PC-3 (cell line): ENCODE measurements at regions not wholly inside any gene's neighbourhood (a gene's known extent, or its start where the extent isn't known, plus 50 kb on each side); places are given as distances from the start of the nearest gene placed in this dataset.

Experiments used
- ATAC-seq: fragments of 200-7000 bp; cut with Tn5 transposase; 2 replicates; pipeline ENCODE4 v1.9.1; 2020; ENCODE audit warnings: mild to moderate bottlenecking, moderate library complexity
- BruUV-seq: library from RNA; stranded (reverse); fragments of 400-500 nt; replicated peaks from 2 replicates; lab custom pipeline; 2021; lab: Mats Ljungman, UMichigan
- CTCF ChIA-PET: fragments of 300-600 bp; sonication (Branson Sonifier 250); formaldehyde crosslinking; loops from one replicate; lab custom pipeline; 2022; ENCODE audit warnings: antibody characterized with exemption; lab: Charles Lee
- POLR2A ChIA-PET: fragments of 300-600 bp; sonication (Branson Sonifier 250); formaldehyde crosslinking; loops from one replicate; lab custom pipeline; 2022; ENCODE audit warnings: antibody characterized with exemption; ENCODE audit not compliant: unreplicated experiment; lab: Charles Lee
- DNase-seq: peaks from one replicate; pipeline ENCODE4 v3.0.0-alpha.2; 2015
- H2AFZ ChIP-seq: fragments of 300-600 bp; sonication (generic); 2 replicates; pipeline ENCODE4 v1.6.0; 2016; ENCODE audit warnings: antibody characterized with exemption, low read length
- H3F3A ChIP-seq: fragments of 300-600 bp; sonication (generic); one replicate; pipeline ENCODE4 v1.6.0; 2017; ENCODE audit warnings: antibody characterized with exemption, low read length, control low read depth, mild to moderate bottlenecking; ENCODE audit not compliant: unreplicated experiment
- H3K27ac ChIP-seq: fragments of 300-600 bp; sonication (generic); 2 replicates; pipeline ENCODE4 v1.5.1; 2016; ENCODE audit warnings: mild to moderate bottlenecking, low read length
- H3K27me3 ChIP-seq: fragments of 300-600 bp; sonication (generic); 2 replicates; pipeline ENCODE4 v1.6.1; 2016; ENCODE audit warnings: low read length, mixed read lengths
- H3K36me3 ChIP-seq: fragments of 300-600 bp; sonication (generic); 2 replicates; pipeline ENCODE4 v1.6.1; 2016; ENCODE audit warnings: low read depth, mixed run types, low read length, mixed read lengths
- H3K4me1 ChIP-seq: fragments of 300-600 bp; sonication (generic); 2 replicates; pipeline ENCODE4 v1.5.1; 2016; ENCODE audit warnings: low read length; ENCODE audit not compliant: insufficient read depth
- H3K4me2 ChIP-seq: fragments of 300-600 bp; sonication (generic); 2 replicates; pipeline ENCODE4 v1.6.0; 2016; ENCODE audit warnings: low read length
- H3K4me3 ChIP-seq: fragments of 300-600 bp; sonication (generic); 2 replicates; pipeline ENCODE4 v1.5.1; 2016; ENCODE audit warnings: mild to moderate bottlenecking, low read length, mixed read lengths
- H3K79me2 ChIP-seq: fragments of 300-600 bp; sonication (generic); 2 replicates; pipeline ENCODE4 v1.6.1; 2017; ENCODE audit warnings: low read length, mixed read lengths
- H3K9ac ChIP-seq: fragments of 300-600 bp; sonication (generic); 2 replicates; pipeline ENCODE4 v1.6.0; 2016; ENCODE audit warnings: mild to moderate bottlenecking, low read length
- H3K9me2 ChIP-seq: fragments of 300-600 bp; sonication (generic); replicated peaks from 2 replicates; pipeline ENCODE4 v1.6.1; 2016; ENCODE audit warnings: mixed run types, low read length, mixed read lengths
- H3K9me3 ChIP-seq: fragments of 300-600 bp; sonication (generic); 2 replicates; pipeline ENCODE4 v1.6.1; 2016; ENCODE audit warnings: low read length, mixed read lengths
- H4K20me1 ChIP-seq: fragments of 300-600 bp; sonication (generic); 2 replicates; pipeline ENCODE4 v1.6.1; 2016; ENCODE audit warnings: low read length, mixed read lengths
- CTCF ChIP-seq: fragments of 300-600 bp; sonication (generic); conservative IDR thresholded peaks from 2 replicates; pipeline ENCODE4 v1.5.1; 2017; ENCODE audit warnings: antibody characterized with exemption, low read depth, mild to moderate bottlenecking, low read length
- EZH2 ChIP-seq: fragments of 300-600 bp; sonication (generic); IDR thresholded peaks from one replicate; pipeline ENCODE4 v1.6.1; 2017; ENCODE audit warnings: antibody characterized with exemption, mild to moderate bottlenecking, low read length; ENCODE audit not compliant: unreplicated experiment
- EZH2phosphoT487 ChIP-seq: fragments of 300-600 bp; sonication (generic); IDR thresholded peaks from 2 replicates; pipeline ENCODE4 v1.6.1; 2018; ENCODE audit warnings: mild to moderate bottlenecking, antibody characterized with exemption, low read length, borderline replicate concordance
- intact Hi-C: fragments of 100-400 bp; cut with micrococcal nuclease; formaldehyde crosslinking; loops from 2 replicates; pipeline ENCODE4 v1.9.0; 2023

- POLR2A ChIA-PET: no interaction called here
- Histone ChIP-seq H3K9ac (no peak overlapping the region), H3K27me3 (peaks cover 34% of the 10 kb centered on the region), H3K79me2 (no peaks in the 10 kb centered on the region), H3K4me2 (no peak overlapping the region), H3K9me3 (no peaks in the 10 kb centered on the region), H2AFZ (no peak overlapping the region), H3K4me3 (no peak overlapping the region), H3K27ac (no peak overlapping the region), H4K20me1 (no peaks in the 10 kb centered on the region), H3K9me2 (no peaks in the 10 kb centered on the region), H3K4me1 (no peaks in the 10 kb centered on the region), H3K36me3 (no peaks in the 10 kb centered on the region), H3F3A (no peaks in the 10 kb centered on the region)
- CTCF ChIA-PET: no interaction called here
- DNase-seq: no peak
- ATAC-seq: no peak
- BruUV-seq: no TSS peak
- no peak for TF ChIP-seq EZH2
- TF ChIP-seq CTCF: no peak
- TF ChIP-seq EZH2phosphoT487: no peak
- intact Hi-C loops: no loop called here
These were observed 164.3 kb upstream of the TFAP2D start for GRCh38 chr6:50549026-50549425.

DNA sequence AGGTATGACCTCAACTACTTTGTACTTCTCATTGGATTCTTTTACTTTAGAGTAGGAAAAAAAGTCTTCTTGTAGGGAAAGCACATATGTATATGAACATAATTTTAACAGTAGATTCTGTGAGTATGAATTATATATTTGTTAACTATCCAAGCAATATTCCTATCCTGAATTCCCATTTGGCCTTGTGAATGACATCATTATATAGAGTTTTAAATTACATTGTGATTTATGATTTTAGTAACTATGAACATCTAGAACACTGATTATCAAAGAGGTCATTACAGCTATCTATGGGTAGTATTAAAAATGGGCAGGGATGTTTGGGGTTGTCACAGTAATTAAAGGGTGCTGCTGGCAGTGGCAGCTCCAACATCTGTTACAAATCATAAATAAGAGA lies 163.9 kb upstream of the TFAP2D start:
- ATAC-seq (no peak), DNase-seq (no peak)
- ChIA-PET CTCF (no interaction called here), POLR2A (no interaction called here)
- intact Hi-C loops: no loop called here
- Histone ChIP-seq H3K4me2 (no peak overlapping the region), H3K79me2 (no peaks in the 10 kb centered on the region), H3F3A (no peaks in the 10 kb centered on the region), H3K9ac (no peak overlapping the region), H3K4me1 (no peaks in the 10 kb centered on the region), H3K4me3 (no peak overlapping the region), H3K27me3 (peaks cover 39% of the 10 kb centered on the region), H3K9me2 (no peaks in the 10 kb centered on the region), H3K36me3 (no peaks in the 10 kb centered on the region), H3K9me3 (no peaks in the 10 kb centered on the region), H3K27ac (no peak overlapping the region), H4K20me1 (no peaks in the 10 kb centered on the region), H2AFZ (no peak overlapping the region)
- TF ChIP-seq EZH2: no peak
- no peak for TF ChIP-seq EZH2phosphoT487
- no peak for TF ChIP-seq CTCF
- BruUV-seq: no TSS peak

DNA sequence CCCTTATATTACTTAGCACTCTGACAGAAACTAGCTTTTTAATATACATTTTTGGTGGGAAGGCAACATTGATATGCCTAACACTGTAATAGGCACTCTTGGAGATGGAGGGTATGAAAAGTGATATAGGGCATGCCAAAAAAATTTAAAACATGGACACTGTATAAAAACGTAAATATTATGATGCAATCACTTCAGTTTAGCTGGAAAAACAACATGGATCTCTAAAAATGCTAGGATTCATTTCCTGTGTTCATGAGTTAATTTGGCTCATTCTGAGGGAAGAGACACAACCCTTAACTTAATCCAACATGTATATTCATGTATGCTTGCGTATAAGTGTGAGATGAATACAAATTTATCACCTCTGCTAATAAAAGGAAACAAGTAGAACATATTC lies 157.3 kb upstream of the TFAP2D start:
- no peak overlapping the region for H3K27ac ChIP-seq
- ChIA-PET POLR2A (no interaction called here), CTCF (no interaction called here)
- no peaks in the 10 kb centered on the region for H3K9me2 ChIP-seq
- no peaks in the 10 kb centered on the region for H3K4me1 ChIP-seq
- no peak overlapping the region for H3K4me3 ChIP-seq
- no peak overlapping the region for H3K9ac ChIP-seq
- H3K27me3 ChIP-seq: peaks cover 55% of the 10 kb centered on the region
- intact Hi-C loops: no loop called here
- TF ChIP-seq EZH2phosphoT487 (no peak), EZH2 (no peak), CTCF (no peak)
- no peaks in the 10 kb centered on the region for H3K9me3 ChIP-seq
- ATAC-seq: no peak
- BruUV-seq: no TSS peak
- H4K20me1 ChIP-seq: no peaks in the 10 kb centered on the region
- no peaks in the 10 kb centered on the region for H3K79me2 ChIP-seq
- H3K36me3 ChIP-seq: no peaks in the 10 kb centered on the region
- H3K4me2 ChIP-seq: no peak overlapping the region
- no peak for DNase-seq
- H2AFZ ChIP-seq: no peak overlapping the region
- H3F3A ChIP-seq: no peaks in the 10 kb centered on the region
